ENCODE measurements at regions not wholly inside any gene's neighbourhood (a gene's known extent, or its start where the extent isn't known, plus 50 kb on each side); places are given as distances from the start of the nearest gene placed in this dataset.

DNA sequence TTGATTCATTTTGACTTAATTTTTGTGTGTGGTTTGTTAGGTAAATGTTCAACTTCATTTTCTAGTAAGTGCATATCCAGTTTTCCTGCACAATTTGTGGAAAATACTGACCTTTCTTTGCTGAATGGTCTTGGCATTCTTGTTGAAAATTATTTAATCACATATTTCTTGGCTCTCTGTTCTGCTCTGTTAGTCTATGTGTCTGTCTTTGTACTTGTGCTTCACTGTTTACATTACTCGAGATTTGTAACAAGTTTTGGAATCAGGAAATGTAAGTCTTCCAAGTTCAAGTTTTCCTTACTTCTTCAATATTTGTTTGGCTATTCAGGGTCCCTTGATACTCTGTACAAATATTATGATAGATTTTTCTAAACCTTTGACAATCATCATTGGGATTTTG is 838.2 kb upstream of the POM121L12 start:
- no peak overlapping the region for H3K4ac ChIP-seq (replicated peaks; ENCODE audit: insufficient read length, low read depth, low read length)
- FAIRE-seq (no peak), DNase-seq (ENCODE audit: low read depth in 1 of 2, low spot score in 2 of 2) (no peak)
- no peaks in the 10 kb centered on the region for H3K79me1 ChIP-seq (ENCODE audit: low read depth, low read length)
- no peak overlapping the region for H2BK12ac ChIP-seq (ENCODE audit: low read depth, low read length)
- no peaks in the 10 kb centered on the region for H3K4me1 ChIP-seq (replicated peaks in 1 of 4; ENCODE audit: control insufficient read depth in 3 of 4, insufficient read depth in 4 of 4, low read length in 3 of 4)
- no peak overlapping the region for H4K91ac ChIP-seq (replicated peaks; ENCODE audit: insufficient read length, low read length)
- H3K23ac ChIP-seq (ENCODE audit: insufficient read length), result no peak overlapping the region
- no peak overlapping the region; the same call in 1 of the 2 replicates for H2AFZ ChIP-seq (ENCODE audit: low read length)
- H3K4me3 ChIP-seq (ENCODE audit: extremely low read depth in 1 of 4, insufficient read depth in 2 of 4, low read depth in 3 of 4, low read length in 4 of 4), result no peak overlapping the region
- 56% methylated on average over 1 of the region's 1 CpG; no CpG with 5 or more reads in 1 of the 2 experiments for WGBS, 2 experiments (ENCODE audit: extremely low coverage in 1 of 2, insufficient coverage in 1 of 2, insufficient read length in 1 of 2, insufficient replicate concordance in 2 of 2, low coverage in 1 of 2, low lambda C conversion rate in 2 of 2, missing lambda C conversion rate in 1 of 2)
- H2BK120ac ChIP-seq (replicated peaks; ENCODE audit: low read depth, low read length), result no peak overlapping the region
- H3K79me2 ChIP-seq (ENCODE audit: control insufficient read depth in 1 of 2, insufficient read depth in 2 of 2, low read length in 2 of 2), result no peaks in the 10 kb centered on the region
- no peak overlapping the region for H3K9ac ChIP-seq (replicated peaks in 1 of 4; ENCODE audit: extremely low read depth in 1 of 4, low read depth in 3 of 4, low read length in 3 of 4)
- POLR2A ChIA-PET (ENCODE audit: partially characterized antibody), result no interaction called here
- H3K27ac ChIP-seq (ENCODE audit: low read depth, low read length), result no peak overlapping the region
- H2BK20ac ChIP-seq (ENCODE audit: low read length), result no peak overlapping the region
- no peaks in the 10 kb centered on the region for H3K9me3 ChIP-seq (ENCODE audit: insufficient read depth in 2 of 2, low read depth in 1 of 2, low read length in 1 of 2)
- no peaks in the 10 kb centered on the region for H3K23me2 ChIP-seq (ENCODE audit: low read depth, low read length)
- no peak overlapping the region for H2BK5ac ChIP-seq (ENCODE audit: low read depth, low read length)
- no peaks in the 10 kb centered on the region for H4K20me1 ChIP-seq (replicated peaks in 1 of 2; ENCODE audit: control insufficient read depth in 1 of 2, insufficient read depth in 2 of 2, low read length in 2 of 2)
- H4K8ac ChIP-seq (ENCODE audit: extremely low read depth, insufficient read depth, low read length), result no peak overlapping the region
- H3K36me3 ChIP-seq (ENCODE audit: control insufficient read depth in 2 of 4, insufficient read depth in 4 of 4, low read length in 3 of 4), result no peaks in the 10 kb centered on the region
- H3K4me2 ChIP-seq (ENCODE audit: insufficient read depth in 1 of 2, low read depth in 2 of 2, low read length in 2 of 2), result no peak overlapping the region
- no peak overlapping the region for H3K14ac ChIP-seq (ENCODE audit: insufficient read length)
- no peak overlapping the region for H3K56ac ChIP-seq (replicated peaks; ENCODE audit: insufficient read length, low read depth, low read length)
- H4K5ac ChIP-seq (ENCODE audit: insufficient read length, low read depth, low read length), result no peak overlapping the region
- no peak overlapping the region for H3K18ac ChIP-seq (ENCODE audit: extremely low read depth, low read length)
- no peak overlapping the region for H2AK5ac ChIP-seq (ENCODE audit: low read depth, low read length)
- H2BK15ac ChIP-seq (ENCODE audit: low read length), result no peak overlapping the region
- CTCF ChIA-PET (ENCODE audit: partially characterized antibody), result no interaction called here
- H3K27me3 ChIP-seq (replicated peaks in 1 of 4; ENCODE audit: control insufficient read depth in 3 of 4, extremely low read depth in 1 of 4, insufficient read depth in 3 of 4, low read length in 3 of 4), result no peaks in the 10 kb centered on the region
- TF ChIP-seq, protein P1, sequence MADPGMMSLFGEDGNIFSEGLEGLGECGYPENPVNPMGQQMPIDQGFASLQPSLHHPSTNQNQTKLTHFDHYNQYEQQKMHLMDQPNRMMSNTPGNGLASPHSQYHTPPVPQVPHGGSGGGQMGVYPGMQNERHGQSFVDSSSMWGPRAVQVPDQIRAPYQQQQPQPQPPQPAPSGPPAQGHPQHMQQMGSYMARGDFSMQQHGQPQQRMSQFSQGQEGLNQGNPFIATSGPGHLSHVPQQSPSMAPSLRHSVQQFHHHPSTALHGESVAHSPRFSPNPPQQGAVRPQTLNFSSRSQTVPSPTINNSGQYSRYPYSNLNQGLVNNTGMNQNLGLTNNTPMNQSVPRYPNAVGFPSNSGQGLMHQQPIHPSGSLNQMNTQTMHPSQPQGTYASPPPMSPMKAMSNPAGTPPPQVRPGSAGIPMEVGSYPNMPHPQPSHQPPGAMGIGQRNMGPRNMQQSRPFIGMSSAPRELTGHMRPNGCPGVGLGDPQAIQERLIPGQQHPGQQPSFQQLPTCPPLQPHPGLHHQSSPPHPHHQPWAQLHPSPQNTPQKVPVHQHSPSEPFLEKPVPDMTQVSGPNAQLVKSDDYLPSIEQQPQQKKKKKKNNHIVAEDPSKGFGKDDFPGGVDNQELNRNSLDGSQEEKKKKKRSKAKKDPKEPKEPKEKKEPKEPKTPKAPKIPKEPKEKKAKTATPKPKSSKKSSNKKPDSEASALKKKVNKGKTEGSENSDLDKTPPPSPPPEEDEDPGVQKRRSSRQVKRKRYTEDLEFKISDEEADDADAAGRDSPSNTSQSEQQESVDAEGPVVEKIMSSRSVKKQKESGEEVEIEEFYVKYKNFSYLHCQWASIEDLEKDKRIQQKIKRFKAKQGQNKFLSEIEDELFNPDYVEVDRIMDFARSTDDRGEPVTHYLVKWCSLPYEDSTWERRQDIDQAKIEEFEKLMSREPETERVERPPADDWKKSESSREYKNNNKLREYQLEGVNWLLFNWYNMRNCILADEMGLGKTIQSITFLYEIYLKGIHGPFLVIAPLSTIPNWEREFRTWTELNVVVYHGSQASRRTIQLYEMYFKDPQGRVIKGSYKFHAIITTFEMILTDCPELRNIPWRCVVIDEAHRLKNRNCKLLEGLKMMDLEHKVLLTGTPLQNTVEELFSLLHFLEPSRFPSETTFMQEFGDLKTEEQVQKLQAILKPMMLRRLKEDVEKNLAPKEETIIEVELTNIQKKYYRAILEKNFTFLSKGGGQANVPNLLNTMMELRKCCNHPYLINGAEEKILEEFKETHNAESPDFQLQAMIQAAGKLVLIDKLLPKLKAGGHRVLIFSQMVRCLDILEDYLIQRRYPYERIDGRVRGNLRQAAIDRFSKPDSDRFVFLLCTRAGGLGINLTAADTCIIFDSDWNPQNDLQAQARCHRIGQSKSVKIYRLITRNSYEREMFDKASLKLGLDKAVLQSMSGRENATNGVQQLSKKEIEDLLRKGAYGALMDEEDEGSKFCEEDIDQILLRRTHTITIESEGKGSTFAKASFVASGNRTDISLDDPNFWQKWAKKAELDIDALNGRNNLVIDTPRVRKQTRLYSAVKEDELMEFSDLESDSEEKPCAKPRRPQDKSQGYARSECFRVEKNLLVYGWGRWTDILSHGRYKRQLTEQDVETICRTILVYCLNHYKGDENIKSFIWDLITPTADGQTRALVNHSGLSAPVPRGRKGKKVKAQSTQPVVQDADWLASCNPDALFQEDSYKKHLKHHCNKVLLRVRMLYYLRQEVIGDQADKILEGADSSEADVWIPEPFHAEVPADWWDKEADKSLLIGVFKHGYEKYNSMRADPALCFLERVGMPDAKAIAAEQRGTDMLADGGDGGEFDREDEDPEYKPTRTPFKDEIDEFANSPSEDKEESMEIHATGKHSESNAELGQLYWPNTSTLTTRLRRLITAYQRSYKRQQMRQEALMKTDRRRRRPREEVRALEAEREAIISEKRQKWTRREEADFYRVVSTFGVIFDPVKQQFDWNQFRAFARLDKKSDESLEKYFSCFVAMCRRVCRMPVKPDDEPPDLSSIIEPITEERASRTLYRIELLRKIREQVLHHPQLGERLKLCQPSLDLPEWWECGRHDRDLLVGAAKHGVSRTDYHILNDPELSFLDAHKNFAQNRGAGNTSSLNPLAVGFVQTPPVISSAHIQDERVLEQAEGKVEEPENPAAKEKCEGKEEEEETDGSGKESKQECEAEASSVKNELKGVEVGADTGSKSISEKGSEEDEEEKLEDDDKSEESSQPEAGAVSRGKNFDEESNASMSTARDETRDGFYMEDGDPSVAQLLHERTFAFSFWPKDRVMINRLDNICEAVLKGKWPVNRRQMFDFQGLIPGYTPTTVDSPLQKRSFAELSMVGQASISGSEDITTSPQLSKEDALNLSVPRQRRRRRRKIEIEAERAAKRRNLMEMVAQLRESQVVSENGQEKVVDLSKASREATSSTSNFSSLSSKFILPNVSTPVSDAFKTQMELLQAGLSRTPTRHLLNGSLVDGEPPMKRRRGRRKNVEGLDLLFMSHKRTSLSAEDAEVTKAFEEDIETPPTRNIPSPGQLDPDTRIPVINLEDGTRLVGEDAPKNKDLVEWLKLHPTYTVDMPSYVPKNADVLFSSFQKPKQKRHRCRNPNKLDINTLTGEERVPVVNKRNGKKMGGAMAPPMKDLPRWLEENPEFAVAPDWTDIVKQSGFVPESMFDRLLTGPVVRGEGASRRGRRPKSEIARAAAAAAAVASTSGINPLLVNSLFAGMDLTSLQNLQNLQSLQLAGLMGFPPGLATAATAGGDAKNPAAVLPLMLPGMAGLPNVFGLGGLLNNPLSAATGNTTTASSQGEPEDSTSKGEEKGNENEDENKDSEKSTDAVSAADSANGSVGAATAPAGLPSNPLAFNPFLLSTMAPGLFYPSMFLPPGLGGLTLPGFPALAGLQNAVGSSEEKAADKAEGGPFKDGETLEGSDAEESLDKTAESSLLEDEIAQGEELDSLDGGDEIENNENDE (IDR thresholded peaks at IDR 0.05; ENCODE audit: insufficient replicate concordance, low read length), result no peak

Measured in H1 (cell line).